Fibroblast of skin of right quadriceps (primary cell): ENCODE measurements at regions not wholly inside any gene's neighbourhood (a gene's known extent, or its start where the extent isn't known, plus 50 kb on each side); places are given as distances from the start of the nearest gene placed in this dataset.
"Not testable (repeated sequence)": the region's sequence is repeated elsewhere in the genome, so short reads cannot be mapped to it uniquely, and the experiment has no call there.

Experiments
- DNase-seq: peaks from one replicate; pipeline ENCODE4 v3.0.0-alpha.2; 2013

DNA sequence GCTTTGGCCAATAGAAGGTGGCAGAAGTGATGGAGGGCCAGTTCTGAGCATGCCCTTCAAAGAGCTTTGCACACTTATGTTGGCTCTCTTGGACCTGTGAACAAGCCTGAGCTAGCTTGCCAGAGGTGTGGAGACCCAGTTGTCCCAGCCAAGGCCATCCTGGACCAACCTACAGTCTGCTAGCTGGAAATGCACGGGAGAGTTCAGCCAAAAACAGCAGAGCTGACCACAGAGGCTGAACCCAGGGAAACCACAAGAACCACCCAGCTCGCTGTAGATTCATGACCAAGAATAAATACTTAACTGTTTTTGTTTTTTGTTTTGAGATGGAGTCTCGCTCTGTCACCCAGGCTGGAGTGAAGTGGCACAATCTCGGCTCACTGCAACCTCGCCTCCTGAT lies 65.4 kb upstream of the HAND1 start:
- DNase-seq, result no peak

DNA sequence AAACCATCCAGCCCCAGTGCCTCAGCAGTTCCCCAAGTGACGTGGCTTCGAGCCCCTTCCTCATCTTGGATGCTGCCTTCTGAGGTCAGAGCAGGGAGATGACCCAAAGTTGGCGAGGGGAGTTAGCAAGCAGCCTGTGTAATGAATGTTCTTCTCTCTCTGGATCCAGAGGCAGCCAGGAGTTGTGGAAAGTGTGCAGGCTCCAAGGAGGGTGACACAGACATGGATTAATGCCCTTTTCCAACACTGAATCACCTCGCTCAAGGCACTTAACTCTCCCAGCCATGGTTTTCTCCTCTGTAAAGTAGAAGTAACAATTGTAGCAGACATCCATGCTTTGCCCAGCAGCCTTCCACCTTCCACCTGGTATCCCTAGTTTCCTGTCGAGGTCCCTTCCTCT lies 64.6 kb upstream of the HAND1 start:
- DNase-seq, result no peak

DNA sequence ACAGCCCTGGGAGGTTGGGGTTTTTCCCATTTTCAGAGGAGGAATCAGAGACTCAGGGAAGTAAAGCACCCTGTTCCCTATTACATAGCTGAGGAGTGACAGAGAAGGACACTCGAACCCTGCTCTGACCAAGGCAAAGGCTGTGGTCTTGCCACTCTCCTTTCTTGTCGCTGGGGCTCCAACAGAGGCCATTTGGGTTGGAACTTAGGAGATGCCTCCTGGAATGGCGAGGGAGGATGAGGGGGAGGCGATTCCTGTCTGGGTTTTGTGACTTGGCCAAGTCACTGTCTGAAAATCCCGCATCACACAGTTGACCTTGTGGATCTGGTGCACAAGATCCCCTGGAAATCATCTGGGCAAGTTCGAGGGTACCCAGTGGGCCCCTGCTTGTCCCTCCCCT lies 64.0 kb upstream of the HAND1 start:
- no peak for DNase-seq

DNA sequence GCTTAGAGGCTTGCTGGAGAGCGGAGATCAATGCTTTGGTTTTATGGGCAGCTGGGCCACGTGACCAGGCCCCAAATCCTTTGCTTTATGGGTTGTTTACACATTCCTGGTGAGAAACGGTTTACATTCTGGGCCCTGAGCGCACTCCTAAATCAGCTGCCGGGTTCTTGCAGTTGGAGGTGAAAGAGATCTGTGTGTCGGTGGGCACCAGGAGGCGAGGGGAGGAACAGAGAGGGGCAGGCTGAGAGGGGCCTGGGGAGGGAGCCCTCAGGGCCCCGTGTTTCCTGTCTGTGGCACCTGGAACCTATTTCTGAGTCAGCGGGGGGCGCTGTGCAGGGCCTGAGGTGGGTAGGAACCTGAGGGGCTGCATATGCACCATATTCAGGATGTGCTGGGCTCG lies 63.5 kb upstream of the HAND1 start:
- DNase-seq, result no peak

DNA sequence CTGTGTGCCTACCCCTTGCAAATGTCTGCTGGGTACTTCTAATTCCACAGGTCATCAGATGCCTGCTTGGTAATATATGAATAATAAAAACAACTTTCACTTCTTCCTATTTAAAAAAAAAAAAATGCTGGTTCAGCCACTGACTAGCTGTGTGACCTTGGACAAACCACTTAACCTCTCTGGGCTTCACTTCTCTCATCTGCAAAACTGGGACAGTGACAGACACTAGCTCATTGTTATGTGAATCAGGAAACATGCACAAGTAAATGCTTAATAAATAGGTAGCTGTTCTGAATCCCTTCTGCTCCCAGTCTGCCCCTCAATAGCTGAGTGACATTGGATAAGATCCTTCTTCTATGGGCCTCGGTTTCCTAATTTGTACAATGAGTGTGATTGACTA lies 62.6 kb upstream of the HAND1 start:
- no peak for DNase-seq

DNA sequence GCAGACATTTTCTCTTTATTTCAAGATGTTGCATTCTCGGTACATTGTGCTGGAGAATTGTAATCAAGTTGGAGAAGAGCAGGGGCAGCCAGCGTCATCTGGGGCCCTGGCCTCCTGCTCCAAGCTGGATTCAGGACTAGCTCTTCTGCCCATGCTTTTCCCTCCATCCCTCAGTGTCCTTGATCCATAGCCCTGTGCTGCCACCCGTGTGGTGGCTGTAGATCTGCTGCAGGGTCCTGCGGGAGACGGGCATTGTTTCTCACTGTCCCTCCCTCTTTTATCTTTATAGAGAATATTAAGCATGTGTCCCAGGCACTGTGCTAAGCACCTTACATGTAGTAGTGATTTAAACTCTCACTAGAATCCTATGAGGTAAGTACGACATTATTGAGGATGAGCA lies 60.5 kb upstream of the HAND1 start:
- no peak for DNase-seq

DNA sequence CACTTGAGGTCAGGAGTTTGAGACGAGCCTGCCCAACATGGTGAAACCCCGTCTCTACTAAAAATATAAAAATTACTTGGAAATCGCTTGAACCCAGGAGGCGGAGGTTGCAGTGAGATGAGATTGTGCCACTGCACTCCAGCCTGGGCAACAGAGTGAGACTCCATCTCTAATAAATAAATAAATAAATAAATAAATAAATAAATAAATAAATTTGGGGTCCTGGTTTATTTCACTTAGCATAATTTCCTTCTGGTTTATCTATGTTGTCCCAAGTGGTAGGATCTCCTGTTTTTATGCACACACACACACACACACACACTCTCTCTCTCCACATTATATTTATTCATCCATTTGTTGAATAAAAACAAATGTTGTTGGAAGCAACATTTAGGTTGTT lies 58.4 kb upstream of the HAND1 start:
- not testable (repeated sequence) for DNase-seq

DNA sequence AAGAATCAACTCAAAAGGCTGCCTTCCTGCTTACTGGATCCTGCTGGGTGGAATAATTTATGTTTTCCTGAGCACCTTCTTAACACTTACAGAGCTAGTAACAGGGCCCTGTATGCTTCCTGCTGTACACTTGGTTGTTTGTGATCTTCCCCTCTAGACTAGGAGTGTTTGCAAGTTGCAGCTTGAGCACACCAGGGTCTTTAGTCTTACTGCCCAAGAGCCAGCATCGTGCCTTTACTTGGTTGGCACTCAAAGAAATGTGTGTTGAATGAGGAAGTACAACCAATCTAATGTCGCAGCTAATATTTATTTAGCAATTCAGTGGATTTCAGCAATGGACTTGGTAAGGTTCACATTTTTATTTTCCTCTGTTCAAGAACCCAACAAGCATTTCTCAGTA lies 57.5 kb upstream of the HAND1 start:
- DNase-seq, result no peak

DNA sequence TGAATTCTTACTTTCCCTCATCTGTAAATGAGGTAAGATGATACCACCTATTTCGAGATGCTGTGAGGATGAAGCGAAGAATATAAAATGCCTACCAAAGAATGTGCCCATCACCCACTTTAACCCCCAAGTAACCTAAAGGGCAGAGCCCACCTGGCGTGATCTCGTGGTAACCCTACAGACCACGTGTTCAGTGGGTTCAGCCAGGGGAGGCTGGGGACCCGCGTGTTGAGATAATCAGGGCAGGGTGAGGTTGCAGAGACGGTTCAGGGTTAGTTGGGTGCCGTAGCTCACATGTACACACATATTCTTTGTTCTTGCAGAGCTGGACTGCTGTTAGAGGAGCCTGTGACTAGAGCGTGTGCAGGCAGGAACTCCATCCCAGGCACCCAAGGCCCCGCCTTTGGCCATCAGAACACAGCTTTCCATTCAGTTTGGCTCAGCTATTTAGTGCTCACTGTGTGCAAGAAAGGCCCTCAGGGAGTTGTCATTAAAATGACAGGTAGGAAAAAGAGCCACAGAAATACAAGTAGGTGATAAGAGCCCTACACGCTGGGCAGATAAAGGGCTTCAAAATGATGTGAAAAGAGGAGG lies 56.5 kb upstream of the HAND1 start:
- DNase-seq, result no peak

DNA sequence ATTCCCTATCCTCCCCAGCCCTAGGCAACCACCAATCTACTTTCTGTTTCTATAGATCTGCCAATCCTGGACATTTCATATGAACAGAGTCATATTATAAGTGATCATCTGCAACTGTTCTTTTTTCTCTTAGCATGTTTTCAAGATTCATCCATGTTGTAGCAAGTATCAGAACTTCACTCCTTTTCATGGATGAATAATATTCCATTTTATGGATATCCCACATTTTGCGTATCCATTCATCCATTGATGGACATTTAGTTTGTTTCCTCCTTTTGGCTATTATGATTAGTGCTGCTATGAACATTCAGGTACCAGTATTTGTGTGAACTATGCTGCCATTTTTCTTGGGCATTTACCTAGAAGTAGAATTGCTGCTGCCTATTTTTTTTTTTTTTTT lies 51.3 kb upstream of the HAND1 start:
- DNase-seq, result no peak

DNA sequence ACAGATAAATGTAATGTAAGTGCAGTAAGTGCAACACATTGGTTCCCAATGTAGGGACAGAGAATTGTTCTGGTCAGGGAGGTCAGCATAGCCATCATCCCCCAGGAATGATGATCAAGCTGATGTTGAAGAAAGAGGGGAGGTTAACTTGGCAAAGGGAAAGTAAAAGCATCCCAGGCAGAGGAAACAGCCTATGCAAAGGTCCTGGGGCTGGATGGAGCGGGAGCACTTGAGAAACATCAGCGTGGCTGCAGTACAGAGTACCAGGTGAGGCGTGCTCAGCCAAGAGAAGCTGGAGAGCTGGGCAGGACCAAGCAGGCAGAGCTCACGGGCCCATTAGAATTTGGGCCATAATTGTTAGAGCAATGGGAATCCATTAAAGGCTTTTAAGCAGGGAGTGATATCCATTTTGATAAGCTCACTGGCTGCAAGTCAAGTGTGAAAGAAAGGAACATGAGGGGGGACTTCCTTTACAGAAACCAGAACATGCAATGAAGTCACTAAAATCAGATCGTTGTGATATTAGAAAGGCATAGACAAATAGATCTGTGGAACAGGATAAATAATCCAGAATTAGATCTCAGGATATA lies 50.1 kb upstream of the HAND1 start:
- no peak for DNase-seq
